Bone marrow (tissue), 2 donors: ENCODE measurements at regions not wholly inside any gene's neighbourhood (a gene's known extent, or its start where the extent isn't known, plus 50 kb on each side); places are given as distances from the start of the nearest gene placed in this dataset.

ENCODE experiments used
- DNase-seq, 2 donors: peaks; one replicate each; lab custom pipeline; 2025; lab: John Stamatoyannopoulos, UW

GRCh38 chr13:103430368-103430767, 364.2 kb upstream of the SLC10A2 start:
- no peak for DNase-seq

GRCh38 chr13:103410002-103410401, 343.8 kb upstream of the SLC10A2 start:
- DNase-seq, result no peak

GRCh38 chr13:103406967-103407366, 340.8 kb upstream of the SLC10A2 start:
- DNase-seq, result no peak

GRCh38 chr13:103405297-103405696, 339.1 kb upstream of the SLC10A2 start:
- DNase-seq, result no peak

DNA sequence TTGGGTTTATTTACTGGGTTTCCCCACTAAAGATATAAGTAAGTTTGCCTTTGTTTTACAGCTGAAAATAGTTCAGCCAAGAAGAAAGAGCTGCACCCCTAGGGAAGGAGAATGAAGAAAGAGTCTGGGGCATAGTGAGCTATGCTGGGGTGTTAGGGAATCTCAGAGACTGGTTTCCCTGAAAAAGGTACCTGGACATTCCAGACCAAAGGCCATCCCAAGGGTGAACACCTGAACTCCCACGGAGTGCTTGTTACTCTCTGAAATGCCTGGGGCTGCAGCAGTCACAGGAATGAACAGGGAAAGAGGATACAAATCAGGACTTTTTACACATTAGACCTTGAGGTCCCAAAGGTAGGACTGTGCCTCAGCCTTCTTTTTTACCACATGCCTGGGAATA, 337.6 kb upstream of the SLC10A2 start:
- no peak for DNase-seq

GRCh38 chr13:103403148-103403740, 337.0 kb upstream of the SLC10A2 start:
- DNase-seq, result no peak

GRCh38 chr13:103395139-103395538, 328.9 kb upstream of the SLC10A2 start:
- DNase-seq, result no peak

DNA sequence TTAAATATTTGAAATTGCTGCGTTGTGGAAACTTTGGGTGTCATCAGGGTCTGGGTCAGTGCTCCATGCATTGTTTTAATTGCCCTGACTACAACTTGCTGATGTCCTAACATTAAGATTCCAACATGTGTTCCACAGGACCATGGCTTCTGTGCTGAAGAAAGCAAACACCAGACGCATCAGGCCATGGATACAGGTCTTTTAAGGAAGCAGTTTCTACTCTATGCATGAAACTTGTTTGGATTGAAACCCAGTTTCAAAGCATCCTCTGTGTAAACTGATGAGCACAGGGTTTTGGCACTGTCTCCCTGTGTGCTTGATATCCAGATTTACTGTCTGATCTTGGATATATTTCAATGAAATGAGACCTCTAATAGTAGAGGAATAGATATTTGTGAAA, 328.4 kb upstream of the SLC10A2 start:
- DNase-seq, result no peak

- no peak for DNase-seq
These were observed 325.7 kb upstream of the SLC10A2 start for GRCh38 chr13:103391936-103392335.

DNA sequence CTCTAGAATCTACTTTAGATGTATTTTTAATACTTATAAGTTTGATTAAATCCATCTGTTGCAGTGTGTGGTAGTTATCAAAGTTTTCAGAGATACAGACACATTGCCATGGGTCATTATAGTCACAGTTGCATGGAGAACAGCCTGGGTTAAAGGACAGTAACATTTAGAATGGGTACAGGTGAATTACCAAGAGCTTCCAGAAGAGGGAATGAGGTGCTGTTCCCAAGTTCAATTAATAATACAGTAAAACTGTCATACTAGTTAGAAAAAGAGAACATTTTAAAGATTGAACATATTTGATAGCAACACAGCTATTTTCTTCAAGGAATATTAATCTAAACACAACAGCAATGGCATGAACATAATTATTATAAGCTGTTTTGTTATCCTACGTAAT, 322.6 kb upstream of the SLC10A2 start:
- DNase-seq, result no peak

GRCh38 chr13:103386341-103386740, 320.1 kb upstream of the SLC10A2 start:
- DNase-seq, result no peak

- no peak for DNase-seq
These were observed 307.7 kb upstream of the SLC10A2 start for GRCh38 chr13:103373916-103374315.

DNA sequence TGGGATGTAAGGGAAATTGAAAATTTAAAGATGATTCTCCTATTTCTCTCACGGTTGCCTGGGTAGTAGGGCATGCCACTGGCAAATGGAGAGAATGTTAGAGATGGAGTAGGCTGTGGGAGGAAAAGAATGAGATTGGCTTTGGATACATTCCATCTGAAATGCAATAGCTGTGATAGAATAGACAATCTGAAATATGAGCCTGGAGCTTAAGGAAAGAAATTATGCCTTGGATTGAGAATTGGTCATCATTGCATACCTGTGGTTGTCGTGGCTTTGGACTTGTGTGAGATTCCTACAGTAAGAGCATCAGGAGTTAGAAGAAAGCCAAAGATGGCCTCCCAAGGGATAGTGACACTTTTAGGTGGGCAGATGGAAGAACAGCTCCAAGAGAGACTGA, 305.1 kb upstream of the SLC10A2 start:
- no peak for DNase-seq

DNA sequence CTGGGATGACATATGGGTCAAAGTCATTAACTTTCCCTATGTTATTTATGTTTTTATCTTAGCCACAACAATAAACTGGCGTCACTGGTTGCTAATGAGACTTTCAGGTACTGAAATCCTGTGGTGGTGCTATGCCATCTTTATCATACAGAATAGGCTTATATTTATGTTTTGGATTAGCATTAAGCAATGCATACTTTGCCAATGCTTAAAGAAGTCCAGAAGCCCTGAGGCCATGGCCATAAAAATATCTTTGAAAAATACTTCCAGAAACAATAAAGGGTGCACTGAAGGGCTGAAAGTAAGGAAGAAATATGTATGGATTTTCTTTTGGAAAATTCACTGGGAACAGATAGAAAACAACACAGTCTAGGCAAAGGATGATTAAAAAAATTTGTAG, 304.6 kb upstream of the SLC10A2 start:
- DNase-seq, result no peak

DNA sequence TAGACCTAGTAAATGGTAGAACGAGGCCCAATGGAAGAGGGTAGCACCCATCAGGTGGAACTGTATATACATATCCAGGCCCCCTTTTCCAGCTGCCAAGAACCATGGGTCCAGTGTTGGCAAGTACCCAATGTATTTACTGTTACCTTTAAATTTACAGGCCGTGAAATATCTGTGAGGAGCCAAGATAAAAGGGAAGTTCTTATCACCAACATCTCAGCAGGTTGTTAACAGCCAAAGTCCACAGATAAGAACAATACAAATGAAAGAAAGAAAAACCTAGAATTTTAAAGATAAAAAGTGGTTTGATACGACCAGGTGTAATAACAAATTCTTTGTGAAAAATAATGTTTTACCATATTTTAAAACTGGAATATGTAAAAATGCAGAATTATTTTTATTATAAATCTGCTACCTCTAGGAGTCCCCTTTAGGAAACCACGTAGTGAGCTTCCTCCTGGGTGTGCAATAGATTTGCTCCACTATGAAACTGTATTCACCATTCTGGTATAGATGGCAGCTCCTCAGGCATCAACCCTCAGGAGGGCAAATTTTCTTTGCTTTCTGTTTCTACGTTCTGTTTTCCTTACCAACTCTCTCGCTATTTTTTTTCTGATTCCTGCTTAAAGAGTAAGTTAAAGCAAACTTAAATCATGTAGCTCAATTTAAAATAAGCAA, 292.2 kb upstream of the SLC10A2 start:
- DNase-seq, result no peak

DNA sequence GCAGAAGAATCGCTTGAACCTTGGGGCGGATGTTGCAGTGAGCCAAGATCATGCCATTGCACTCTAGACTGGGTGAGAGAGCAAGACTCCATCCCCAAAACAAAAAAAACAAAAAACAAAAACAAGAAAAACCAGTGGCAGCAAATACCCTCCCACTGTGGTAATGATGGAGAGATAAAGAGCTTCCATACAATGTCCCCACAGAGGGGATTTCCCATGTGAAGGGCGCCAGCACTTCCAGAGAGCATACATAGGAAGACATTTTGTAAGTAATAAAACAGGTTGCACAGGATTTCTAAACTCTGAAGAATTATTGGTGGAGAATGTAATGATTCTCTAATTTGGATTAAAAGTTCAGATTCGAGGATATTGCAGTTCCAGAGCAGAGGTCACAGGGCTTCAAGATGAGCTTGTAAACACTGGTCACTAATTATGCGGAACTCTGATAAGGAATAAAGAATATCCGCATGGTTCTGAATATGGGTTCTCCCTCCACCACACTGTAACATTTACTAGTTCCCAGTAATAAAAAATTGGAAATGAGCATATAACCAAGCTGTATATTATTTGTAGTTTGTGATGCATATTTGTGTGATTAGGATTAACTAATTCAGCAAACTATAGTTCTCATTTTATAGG, 290.1 kb upstream of the SLC10A2 start:
- no peak for DNase-seq

DNA sequence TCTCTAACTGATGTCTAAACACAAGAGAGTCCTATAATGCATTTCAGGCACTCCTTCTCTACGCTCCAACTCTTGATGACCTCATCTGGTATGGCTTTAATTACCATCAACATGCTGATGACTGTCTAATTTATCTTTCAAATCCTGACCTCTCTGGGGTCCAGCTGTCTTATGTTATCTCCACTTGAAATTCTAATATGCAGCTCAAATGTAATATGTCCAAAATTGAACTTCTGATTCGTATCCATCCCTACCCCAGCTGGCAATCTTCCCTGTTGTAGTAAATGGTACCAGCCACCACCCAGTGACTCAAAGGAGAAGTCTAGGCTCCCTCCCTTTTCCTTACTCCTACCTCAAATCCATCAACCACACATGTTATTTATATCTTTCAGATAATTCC, 288.0 kb upstream of the SLC10A2 start:
- DNase-seq, result no peak

DNA sequence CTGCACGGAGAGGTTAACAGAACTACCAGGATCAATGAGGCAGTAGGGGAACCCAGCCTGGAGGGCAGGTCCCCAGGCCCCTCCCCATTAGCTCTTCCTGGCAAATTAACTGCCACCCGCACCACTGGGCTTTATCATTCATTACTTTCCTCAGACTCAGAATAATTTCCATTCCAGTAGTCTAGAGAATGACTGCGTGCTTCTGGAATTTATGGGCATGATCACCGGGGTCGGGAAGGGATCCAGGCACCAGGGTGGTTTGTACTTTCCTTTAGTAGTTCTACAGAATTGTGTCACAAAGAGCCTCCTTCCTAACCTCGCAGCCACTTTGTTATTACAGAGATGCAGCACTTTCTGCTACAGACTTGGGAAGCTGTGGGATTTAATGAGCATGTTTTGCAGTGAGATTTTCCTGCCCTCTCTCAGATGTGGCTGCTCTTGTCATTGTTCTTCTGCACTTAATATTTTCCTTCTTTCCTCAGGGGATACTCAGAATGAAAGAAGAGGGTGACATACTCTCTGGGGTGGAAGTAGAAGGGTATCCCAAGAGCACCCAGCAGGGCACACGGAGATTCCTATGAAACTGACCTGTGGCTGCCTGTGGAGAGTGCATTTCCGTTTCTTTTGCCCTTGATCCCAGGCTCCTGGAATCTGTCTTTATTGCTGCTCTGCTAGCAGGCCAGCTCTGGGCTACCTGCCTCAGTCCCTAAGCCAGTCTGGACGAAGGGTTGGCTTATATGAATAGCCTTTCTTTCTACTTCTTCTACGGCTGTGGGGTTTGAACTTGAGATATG, 285.0 kb upstream of the SLC10A2 start:
- no peak for DNase-seq

DNA sequence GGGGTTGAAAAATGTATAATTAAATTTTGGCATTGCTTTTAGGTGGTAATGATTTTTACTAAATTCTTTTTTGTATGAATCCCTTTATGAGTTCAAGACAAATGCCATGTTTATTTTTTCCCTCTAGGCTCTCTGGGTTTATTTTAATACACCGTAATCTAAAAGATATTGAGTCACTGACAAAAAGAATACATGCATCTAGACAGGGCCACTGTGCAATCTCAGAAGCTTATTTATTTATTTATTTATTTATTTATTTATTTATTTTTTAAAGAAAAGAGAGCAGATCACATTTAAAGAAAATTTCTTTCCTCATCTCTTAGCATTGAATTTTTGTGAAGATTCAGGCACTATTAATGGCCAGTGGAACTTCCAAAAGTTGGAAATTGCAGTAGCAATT, 283.9 kb upstream of the SLC10A2 start:
- no peak for DNase-seq

DNA sequence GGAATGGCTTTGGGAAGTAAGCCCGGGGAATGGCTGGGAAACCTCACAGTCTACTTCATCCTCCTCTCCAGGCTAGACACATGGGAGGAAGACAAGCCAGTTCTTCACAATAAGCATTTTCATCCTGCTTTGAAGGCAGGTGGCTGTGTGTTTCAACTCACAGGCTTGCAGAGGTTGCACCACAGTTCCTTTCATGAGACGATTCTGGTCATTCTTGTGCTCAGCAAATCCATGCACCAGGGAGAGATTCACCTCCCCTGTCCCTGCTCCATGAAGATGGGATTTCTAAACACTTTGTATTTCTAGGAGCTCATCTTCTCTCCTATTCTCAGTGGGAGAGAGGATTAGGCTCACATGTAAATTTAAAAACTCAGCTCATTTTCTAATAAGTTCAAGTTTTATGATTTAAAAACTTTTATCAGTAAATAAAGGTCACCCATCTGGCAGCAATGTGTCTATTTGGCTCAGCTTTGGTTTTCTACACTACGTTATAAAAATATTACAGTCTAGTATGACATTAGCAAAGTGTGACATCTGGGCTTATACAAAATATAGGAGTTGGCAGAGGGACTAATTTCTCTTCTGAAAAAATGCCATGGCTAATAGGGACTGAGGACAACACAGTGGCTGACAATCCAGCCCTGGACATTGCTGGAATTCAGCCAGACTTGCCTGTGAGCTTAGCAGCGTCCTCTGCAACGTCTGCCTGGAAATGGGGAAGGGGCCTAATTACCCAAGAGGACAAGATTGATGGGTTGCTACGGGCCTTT, 283.2 kb upstream of the SLC10A2 start:
- DNase-seq, result no peak

DNA sequence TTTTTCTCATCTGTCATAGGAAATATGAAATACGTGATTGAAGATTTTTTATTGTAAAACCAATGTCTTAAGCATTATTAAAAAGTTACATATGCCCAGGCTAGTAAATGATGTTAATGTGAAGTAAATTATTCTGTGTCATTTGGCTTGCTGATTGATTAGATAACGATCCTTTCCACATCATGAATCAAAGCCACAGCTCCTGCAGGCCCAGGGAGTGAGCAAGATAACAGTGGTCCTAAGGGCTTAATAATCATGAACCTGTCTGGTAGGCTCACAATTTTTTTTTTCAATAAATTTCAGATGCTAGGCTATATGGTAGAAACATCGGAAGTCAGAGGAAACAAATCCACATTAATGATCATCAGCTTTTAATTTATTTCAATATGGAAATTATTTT, 269.0 kb upstream of the SLC10A2 start:
- no peak for DNase-seq

DNA sequence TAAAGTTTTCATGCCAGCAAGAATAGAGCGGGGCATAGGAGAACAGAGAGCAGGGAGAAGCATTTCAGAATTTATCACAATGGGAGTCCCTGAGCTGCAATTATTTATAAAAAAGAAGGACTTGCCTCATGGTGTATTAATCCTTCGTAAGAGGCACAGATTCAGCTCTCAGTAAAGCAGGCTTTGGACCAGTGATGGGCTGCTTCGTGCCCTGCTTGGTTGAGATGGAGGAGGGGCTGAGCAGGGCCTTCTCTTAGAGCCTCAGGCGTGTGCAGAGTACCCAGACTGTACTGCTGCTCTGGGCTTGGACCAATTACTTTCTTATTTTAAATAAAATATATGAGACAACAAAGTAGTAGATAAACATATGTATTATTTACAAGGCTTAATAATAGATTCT, 265.7 kb upstream of the SLC10A2 start:
- DNase-seq, result no peak
